NCI-H2196 (cell line): ENCODE measurements at regions not wholly inside any gene's neighbourhood (a gene's known extent, or its start where the extent isn't known, plus 50 kb on each side); places are given as distances from the start of the nearest gene placed in this dataset.

Experiments
- DNase-seq: peaks from one replicate; lab custom pipeline; 2025; ENCODE audit not compliant: unreplicated experiment; lab: John Stamatoyannopoulos, UW

GRCh38 chr20:53702617-53703016 is 109.0 kb upstream of the ZNF217 start:
- no peak for DNase-seq

GRCh38 chr20:53699906-53700305 is 106.3 kb upstream of the ZNF217 start:
- DNase-seq = no peak

GRCh38 chr20:53699085-53699674 is 105.5 kb upstream of the ZNF217 start:
- no peak for DNase-seq

- no peak for DNase-seq
Observed at GRCh38 chr20:53698371-53698978, 104.8 kb upstream of the ZNF217 start.

- DNase-seq = no peak
Observed at GRCh38 chr20:53695797-53696527, 102.3 kb upstream of the ZNF217 start.

GRCh38 chr20:53693262-53693871 is 99.7 kb upstream of the ZNF217 start:
- DNase-seq = no peak

- no peak for DNase-seq
Observed at GRCh38 chr20:53692465-53693067, 98.9 kb upstream of the ZNF217 start.

- DNase-seq = no peak
Observed at GRCh38 chr20:53691811-53692192, 98.2 kb upstream of the ZNF217 start.

GRCh38 chr20:53691060-53691810 is 97.6 kb upstream of the ZNF217 start:
- DNase-seq = no peak

GRCh38 chr20:53688085-53688484 is 94.4 kb upstream of the ZNF217 start:
- DNase-seq = no peak

GRCh38 chr20:53685070-53685595 is 91.5 kb upstream of the ZNF217 start:
- DNase-seq = no peak

GRCh38 chr20:53683506-53683905 is 89.9 kb upstream of the ZNF217 start:
- no peak for DNase-seq

- no peak for DNase-seq
Observed at GRCh38 chr20:53681352-53682212, 87.9 kb upstream of the ZNF217 start.

- no peak for DNase-seq
Observed at GRCh38 chr20:53679597-53680309, 86.1 kb upstream of the ZNF217 start.

GRCh38 chr20:53678990-53679596 is 85.5 kb upstream of the ZNF217 start:
- no peak for DNase-seq

- no peak for DNase-seq
Observed at GRCh38 chr20:53678315-53678989, 84.8 kb upstream of the ZNF217 start.

GRCh38 chr20:53677447-53678314 is 84.0 kb upstream of the ZNF217 start:
- no peak for DNase-seq
